Endothelial cell of umbilical vein (primary cell): ENCODE measurements at regions not wholly inside any gene's neighbourhood (a gene's known extent, or its start where the extent isn't known, plus 50 kb on each side); places are given as distances from the start of the nearest gene placed in this dataset.

Experiments
- BruUV-seq: library from RNA; stranded (reverse); fragments of 400-500 nt; replicated peaks from 2 replicates; lab custom pipeline; 2021; lab: Mats Ljungman, UMichigan
- CTCF ChIA-PET: fragments of 300-600, 350-600 bp; sonication (Branson Sonifier 250); formaldehyde crosslinking; loops from one replicate; lab custom pipeline; 2021; ENCODE audit warnings: antibody characterized with exemption, inconsistent platforms; lab: Charles Lee
- POLR2A ChIA-PET: fragments of 300-600, 350-600 bp; sonication (Branson Sonifier 250); formaldehyde crosslinking; loops from one replicate; lab custom pipeline; 2021; ENCODE audit warnings: antibody characterized with exemption, inconsistent platforms; lab: Charles Lee
- DNase-seq: peaks from one replicate; pipeline ENCODE4 v3.0.0-alpha.2; 2011; ENCODE audit warnings: low read depth, low spot score
- FAIRE-seq: peaks from 2 replicates; lab custom pipeline; 2011; peaks lifted over from hg19 to GRCh38; lab: Jason Lieb, UNC
- H2AFZ ChIP-seq: 2 replicates; pipeline ENCODE4 v1.6.0; 2012; ENCODE audit warnings: low read depth, low read length, control low read depth, inconsistent platforms
- H3K27ac ChIP-seq: 2 replicates; pipeline ENCODE4 v1.5.1; 2011; ENCODE audit warnings: low read depth, mild to moderate bottlenecking, control low read depth, low read length, moderate library complexity; ENCODE audit not compliant: insufficient read depth
- H3K27me3 ChIP-seq, 2 experiments: 2 replicates each; pipeline versions ENCODE4 v1.6.0 to v1.6.1; 2011; ENCODE audit warnings: low read length in 2 of 2, mixed read lengths in 1 of 2; ENCODE audit not compliant: control insufficient read depth in 2 of 2, insufficient read depth in 2 of 2
- H3K36me3 ChIP-seq, 2 experiments: 2 replicates in 1 of 2; 3 replicates in 1 of 2; pipeline ENCODE4 v1.5.1; 2011; ENCODE audit warnings: low read length in 2 of 2, mild to moderate bottlenecking in 1 of 2, moderate library complexity in 1 of 2; ENCODE audit not compliant: control insufficient read depth in 2 of 2, insufficient read depth in 2 of 2; ENCODE audit errors: extremely low read depth in 1 of 2
- H3K4me1 ChIP-seq: 3 replicates; pipeline ENCODE4 v1.5.1; 2011; ENCODE audit warnings: mild to moderate bottlenecking, low read length; ENCODE audit not compliant: control insufficient read depth, insufficient read depth; ENCODE audit errors: extremely low read depth
- H3K4me2 ChIP-seq: 2 replicates; pipeline ENCODE4 v1.6.1; 2011; ENCODE audit warnings: low read length, control low read depth, mixed read lengths; ENCODE audit not compliant: insufficient read depth
- H3K4me3 ChIP-seq, 3 experiments: fragments of 200-600 bp in 1 of 3; sonication (generic), shearing (Covaris generic) in 1 of 3; replicated peaks in 1 of 3; 2 replicates each; pipeline ENCODE4 v1.5.1; 2011 to 2016; ENCODE audit warnings: control low read depth in 3 of 3, low read length in 3 of 3, mild to moderate bottlenecking in 2 of 3, inconsistent platforms in 1 of 3, low read depth in 1 of 3, moderate library complexity in 1 of 3; ENCODE audit not compliant: insufficient read depth in 1 of 3
- H3K79me2 ChIP-seq: 2 replicates; pipeline ENCODE4 v1.6.0; 2012; ENCODE audit warnings: low read length, inconsistent platforms; ENCODE audit not compliant: control insufficient read depth, insufficient read depth
- H3K9ac ChIP-seq: replicated peaks from 2 replicates; pipeline ENCODE3; 2011; ENCODE audit warnings: low read length, control low read depth; ENCODE audit not compliant: insufficient read depth; ENCODE audit errors: extremely low read depth
- H3K9me1 ChIP-seq: replicated peaks from 3 replicates; pipeline ENCODE4 v1.6.0; 2011; ENCODE audit warnings: mild to moderate bottlenecking, low read length; ENCODE audit not compliant: control insufficient read depth, insufficient read depth; ENCODE audit errors: extremely low read depth
- H3K9me3 ChIP-seq: replicated peaks from 2 replicates; pipeline ENCODE4 v1.5.1; 2012; ENCODE audit warnings: low read length, inconsistent platforms; ENCODE audit not compliant: control insufficient read depth, insufficient read depth
- H4K20me1 ChIP-seq: replicated peaks from 2 replicates; pipeline ENCODE3; 2011; ENCODE audit warnings: mild to moderate bottlenecking, low read length; ENCODE audit not compliant: control insufficient read depth, insufficient read depth; ENCODE audit errors: extremely low read depth
- EZH2 ChIP-seq: IDR thresholded peaks from 2 replicates; pipeline ENCODE4 v1.6.1; 2012; ENCODE audit warnings: borderline replicate concordance, low read depth, mild to moderate bottlenecking, moderate library complexity, low read length, inconsistent platforms; ENCODE audit not compliant: severe bottlenecking
- FOS ChIP-seq: IDR thresholded peaks from 2 replicates; pipeline ENCODE4 v1.6.1; 2011; ENCODE audit warnings: mild to moderate bottlenecking, low read length, moderate library complexity, borderline replicate concordance; ENCODE audit not compliant: insufficient read depth
- GATA2 ChIP-seq: IDR thresholded peaks from 2 replicates; pipeline ENCODE4 v1.7.0; 2011; ENCODE audit warnings: low read depth, mild to moderate bottlenecking, moderate library complexity, mixed read lengths, low read length; ENCODE audit not compliant: insufficient read length, insufficient read depth
- JUN ChIP-seq: IDR thresholded peaks from 2 replicates; pipeline ENCODE4 v1.6.1; 2011; ENCODE audit warnings: borderline replicate concordance, low read depth; ENCODE audit not compliant: insufficient read length, insufficient read depth
- MYC ChIP-seq: IDR thresholded peaks from one replicate; pipeline ENCODE4 v1.6.1; 2011; ENCODE audit warnings: mild to moderate bottlenecking, low read depth, low read length
- POLR2A ChIP-seq: IDR thresholded peaks from 2 replicates; pipeline ENCODE4 v1.6.1; 2012; ENCODE audit warnings: low read depth, mild to moderate bottlenecking, control low read depth, low read length
- POLR2AphosphoS5 ChIP-seq: IDR thresholded peaks from 2 replicates; pipeline ENCODE4 v1.6.1; 2012; ENCODE audit warnings: low read depth, mild to moderate bottlenecking, control low read depth, low read length, moderate library complexity; ENCODE audit not compliant: insufficient read depth
- dilution Hi-C: fragments of 300-500 bp; cut with MboI; formaldehyde crosslinking; loops from one replicate; pipeline ENCODE4 v1.15.0; 2019; ENCODE audit warnings: low sequenced_read_pairs; ENCODE audit not compliant: extremely low pct_ligation_motif_present
- intact Hi-C: fragments of 100-400 bp; cut with micrococcal nuclease; formaldehyde crosslinking; loops from one replicate; pipeline ENCODE4 v1.10.0; 2022
- TF ChIP-seq, protein P1 (sequence below): IDR thresholded peaks from 2 replicates; pipeline ENCODE4 v1.6.1; 2011; ENCODE audit not compliant: insufficient read depth, insufficient read length
- TF ChIP-seq, protein P2 (sequence below), 2 donors: IDR thresholded peaks; 1 replicate in 1 of 2; 2 replicates in 1 of 2; pipeline ENCODE4 v1.5.1; 2011; ENCODE audit warnings: low read length in 2 of 2, mild to moderate bottlenecking in 2 of 2, moderate library complexity in 2 of 2, control low read depth in 1 of 2, inconsistent platforms in 1 of 2, low read depth in 1 of 2; ENCODE audit not compliant: insufficient read depth in 1 of 2; ENCODE audit errors: extremely low read depth in 1 of 2

DNA sequence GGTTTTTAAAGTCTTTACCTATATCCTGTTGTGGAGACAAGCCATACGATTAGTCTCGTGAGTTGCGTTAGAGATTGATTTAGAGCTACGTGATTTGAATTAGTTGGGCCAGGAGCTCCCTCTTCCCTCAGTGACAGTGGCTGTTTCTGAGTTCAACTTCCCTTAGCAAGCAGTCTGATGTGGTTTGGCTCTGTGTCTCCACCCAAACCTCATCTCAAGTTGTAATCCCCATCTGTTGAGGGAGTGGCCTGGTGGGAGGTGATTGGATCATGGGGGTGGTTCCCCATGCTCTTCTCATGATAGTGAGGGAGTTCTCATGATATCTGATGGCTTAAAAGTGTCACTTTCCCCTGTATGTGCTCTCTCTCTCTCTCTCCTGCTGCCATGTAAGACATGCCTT, 192.9 kb upstream of the PTGFR start:
- Histone ChIP-seq H3K27ac (no peak overlapping the region), H3K9me1 (no peaks in the 10 kb centered on the region), H3K4me2 (no peak overlapping the region), H4K20me1 (no peaks in the 10 kb centered on the region), H3K36me3 (no peaks in the 10 kb centered on the region), H3K4me1 (no peaks in the 10 kb centered on the region), H3K4me3 (no peak overlapping the region), H3K27me3 (peaks cover 0 to 2% of the 10 kb centered on the region in 2 experiments), H3K79me2 (no peaks in the 10 kb centered on the region), H3K9me3 (no peaks in the 10 kb centered on the region), H3K9ac (no peak overlapping the region), H2AFZ (no peak overlapping the region)
- BruUV-seq = no TSS peak
- FAIRE-seq = no peak
- TF ChIP-seq FOS = no peak
- no peak for TF ChIP-seq GATA2
- no peak for TF ChIP-seq POLR2A
- TF ChIP-seq JUN = no peak
- no peak for TF ChIP-seq MYC
- TF ChIP-seq, protein P1, sequence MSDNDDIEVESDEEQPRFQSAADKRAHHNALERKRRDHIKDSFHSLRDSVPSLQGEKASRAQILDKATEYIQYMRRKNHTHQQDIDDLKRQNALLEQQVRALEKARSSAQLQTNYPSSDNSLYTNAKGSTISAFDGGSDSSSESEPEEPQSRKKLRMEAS = no peak
- TF ChIP-seq, protein P2, sequence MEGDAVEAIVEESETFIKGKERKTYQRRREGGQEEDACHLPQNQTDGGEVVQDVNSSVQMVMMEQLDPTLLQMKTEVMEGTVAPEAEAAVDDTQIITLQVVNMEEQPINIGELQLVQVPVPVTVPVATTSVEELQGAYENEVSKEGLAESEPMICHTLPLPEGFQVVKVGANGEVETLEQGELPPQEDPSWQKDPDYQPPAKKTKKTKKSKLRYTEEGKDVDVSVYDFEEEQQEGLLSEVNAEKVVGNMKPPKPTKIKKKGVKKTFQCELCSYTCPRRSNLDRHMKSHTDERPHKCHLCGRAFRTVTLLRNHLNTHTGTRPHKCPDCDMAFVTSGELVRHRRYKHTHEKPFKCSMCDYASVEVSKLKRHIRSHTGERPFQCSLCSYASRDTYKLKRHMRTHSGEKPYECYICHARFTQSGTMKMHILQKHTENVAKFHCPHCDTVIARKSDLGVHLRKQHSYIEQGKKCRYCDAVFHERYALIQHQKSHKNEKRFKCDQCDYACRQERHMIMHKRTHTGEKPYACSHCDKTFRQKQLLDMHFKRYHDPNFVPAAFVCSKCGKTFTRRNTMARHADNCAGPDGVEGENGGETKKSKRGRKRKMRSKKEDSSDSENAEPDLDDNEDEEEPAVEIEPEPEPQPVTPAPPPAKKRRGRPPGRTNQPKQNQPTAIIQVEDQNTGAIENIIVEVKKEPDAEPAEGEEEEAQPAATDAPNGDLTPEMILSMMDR (IDR thresholded peaks at IDR 0.05; ENCODE audit: extremely low read depth in 1 of 2, insufficient read depth in 1 of 2, low read depth in 1 of 2, low read length in 2 of 2) = no peak
- no peak for TF ChIP-seq POLR2AphosphoS5
- no peak for TF ChIP-seq EZH2
- ChIA-PET POLR2A (no interaction called here), CTCF (interaction anchor here (2.4 kb wide), 1 partner anchor 35 kb away, joined by 5 read pairs; no protein-coding TSS in a partner anchor)
- dilution Hi-C loops = no loop called here
- intact Hi-C loops = no loop called here
- DNase-seq = no peak
